DMS 273 (cell line): ENCODE measurements at regions not wholly inside any gene's neighbourhood (a gene's known extent, or its start where the extent isn't known, plus 50 kb on each side); places are given as distances from the start of the nearest gene placed in this dataset.

ENCODE experiments used
- DNase-seq: peaks from one replicate; lab custom pipeline; 2025; ENCODE audit not compliant: unreplicated experiment; lab: John Stamatoyannopoulos, UW

DNA sequence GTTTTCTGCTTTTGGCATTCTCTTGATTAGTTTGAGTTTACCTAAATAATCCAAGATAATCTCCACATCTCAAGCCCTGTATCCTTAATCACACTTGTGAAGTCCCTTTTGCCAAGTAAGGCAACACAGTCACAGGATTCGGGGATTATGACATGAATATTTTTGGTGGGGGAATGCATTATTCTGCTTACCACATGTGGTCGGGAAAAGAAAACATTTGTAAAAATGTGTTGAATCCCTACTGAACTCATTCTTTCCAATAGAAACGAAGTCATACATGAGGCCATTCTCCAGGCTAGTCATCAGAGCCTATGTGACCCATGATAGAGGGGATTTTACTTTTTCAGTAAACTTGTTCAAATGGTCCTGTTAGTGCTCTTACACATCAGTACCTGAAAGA lies 58.5 kb upstream of the PRICKLE1 start:
- no peak for DNase-seq

- DNase-seq = peak; percentile 5
Observed at GRCh38 chr12:42643881-42644579, 54.5 kb upstream of the PRICKLE1 start.

GRCh38 chr12:42641221-42641885 lies 51.8 kb upstream of the PRICKLE1 start:
- no peak for DNase-seq

- DNase-seq = peak; percentile 18
Observed at GRCh38 chr12:42640391-42640790, 50.8 kb upstream of the PRICKLE1 start.

DNA sequence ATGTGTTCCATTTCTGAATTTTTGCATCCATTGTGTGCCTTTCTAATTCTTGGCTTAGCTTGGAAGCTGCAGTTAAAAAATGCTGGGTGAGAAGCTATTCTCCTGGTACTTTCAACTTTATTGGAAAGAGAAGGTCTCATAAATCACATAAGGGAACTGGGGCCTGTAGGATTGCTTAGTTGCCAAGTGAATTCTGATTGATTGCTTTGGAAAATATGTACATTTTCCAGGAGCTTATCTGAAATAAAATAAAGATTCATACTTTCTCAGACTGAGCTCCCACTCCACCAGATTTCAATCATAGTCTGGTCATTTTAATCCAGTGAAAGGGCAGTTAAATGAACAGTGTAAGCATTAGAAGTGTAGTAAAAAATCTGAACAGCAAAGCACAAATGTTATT lies 50.0 kb upstream of the PRICKLE1 start:
- no peak for DNase-seq
